ENCODE measurements at regions not wholly inside any gene's neighbourhood (a gene's known extent, or its start where the extent isn't known, plus 50 kb on each side); places are given as distances from the start of the nearest gene placed in this dataset.

- TF ChIP-seq, protein P1, sequence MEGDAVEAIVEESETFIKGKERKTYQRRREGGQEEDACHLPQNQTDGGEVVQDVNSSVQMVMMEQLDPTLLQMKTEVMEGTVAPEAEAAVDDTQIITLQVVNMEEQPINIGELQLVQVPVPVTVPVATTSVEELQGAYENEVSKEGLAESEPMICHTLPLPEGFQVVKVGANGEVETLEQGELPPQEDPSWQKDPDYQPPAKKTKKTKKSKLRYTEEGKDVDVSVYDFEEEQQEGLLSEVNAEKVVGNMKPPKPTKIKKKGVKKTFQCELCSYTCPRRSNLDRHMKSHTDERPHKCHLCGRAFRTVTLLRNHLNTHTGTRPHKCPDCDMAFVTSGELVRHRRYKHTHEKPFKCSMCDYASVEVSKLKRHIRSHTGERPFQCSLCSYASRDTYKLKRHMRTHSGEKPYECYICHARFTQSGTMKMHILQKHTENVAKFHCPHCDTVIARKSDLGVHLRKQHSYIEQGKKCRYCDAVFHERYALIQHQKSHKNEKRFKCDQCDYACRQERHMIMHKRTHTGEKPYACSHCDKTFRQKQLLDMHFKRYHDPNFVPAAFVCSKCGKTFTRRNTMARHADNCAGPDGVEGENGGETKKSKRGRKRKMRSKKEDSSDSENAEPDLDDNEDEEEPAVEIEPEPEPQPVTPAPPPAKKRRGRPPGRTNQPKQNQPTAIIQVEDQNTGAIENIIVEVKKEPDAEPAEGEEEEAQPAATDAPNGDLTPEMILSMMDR (IDR thresholded peaks at IDR 0.05) = no peak
- no peak for TF ChIP-seq POLR2A (IDR thresholded peaks at IDR 0.05)
Measured at GRCh38 chr12:34223640-34224039, 201.3 kb downstream of the ALG10 start.
